Liver (tissue), 8 donors: ENCODE measurements at regions not wholly inside any gene's neighbourhood (a gene's known extent, or its start where the extent isn't known, plus 50 kb on each side); places are given as distances from the start of the nearest gene placed in this dataset.

ENCODE experiments used
- DNase-seq: peaks from one replicate; pipeline ENCODE4 v3.0.0-alpha.2; 2017; ENCODE audit warnings: low spot score
- H3K27ac ChIP-seq, 2 donors: one replicate each; pipeline ENCODE4 v1.7.0; 2013; ENCODE audit warnings: inconsistent platforms in 2 of 2, low read length in 2 of 2, control low read depth in 1 of 2, low read depth in 1 of 2, mild to moderate bottlenecking in 1 of 2
- H3K27me3 ChIP-seq, 4 donors: one replicate each; pipeline versions ENCODE4 v1.6.1 to v1.7.0; 2013; ENCODE audit warnings: low read length in 3 of 4, inconsistent platforms in 1 of 4, mild to moderate bottlenecking in 1 of 4, moderate library complexity in 1 of 4; ENCODE audit not compliant: control insufficient read depth in 4 of 4, insufficient read depth in 4 of 4
- H3K36me3 ChIP-seq, 4 donors: one replicate each; pipeline versions ENCODE4 v1.6.1 to v1.7.0; 2013; ENCODE audit warnings: low read length in 3 of 4, mild to moderate bottlenecking in 3 of 4, low read depth in 1 of 4, moderate library complexity in 1 of 4; ENCODE audit not compliant: control insufficient read depth in 4 of 4, insufficient read depth in 3 of 4
- H3K4me1 ChIP-seq, 4 donors: one replicate each; pipeline versions ENCODE4 v1.6.1 to v1.7.0; 2013; ENCODE audit warnings: low read length in 3 of 4, mild to moderate bottlenecking in 3 of 4, moderate library complexity in 1 of 4; ENCODE audit not compliant: control insufficient read depth in 4 of 4, insufficient read depth in 4 of 4
- H3K4me3 ChIP-seq, 3 donors: one replicate each; pipeline versions ENCODE4 v1.6.1 to v1.7.0; 2013; ENCODE audit warnings: low read length in 3 of 3, control low read depth in 1 of 3, low read depth in 1 of 3, mild to moderate bottlenecking in 1 of 3
- H3K9ac ChIP-seq, 2 donors: one replicate each; pipeline ENCODE4 v1.7.0; 2013; ENCODE audit warnings: low read length in 2 of 2, mild to moderate bottlenecking in 2 of 2, moderate library complexity in 2 of 2, control low read depth in 1 of 2, low read depth in 1 of 2
- H3K9me3 ChIP-seq, 4 donors: one replicate each; pipeline versions ENCODE4 v1.6.1 to v1.7.0; 2013; ENCODE audit warnings: low read length in 3 of 4; ENCODE audit not compliant: control insufficient read depth in 4 of 4
- EGR1 ChIP-seq, 2 donors: IDR thresholded peaks; 2 replicates each; pipeline ENCODE4 v1.6.1; 2016 to 2018; ENCODE audit warnings: antibody characterized with exemption in 2 of 2, low read depth in 2 of 2
- FOXA1 ChIP-seq: IDR thresholded peaks from 2 replicates; pipeline ENCODE4 v1.6.1; 2016; ENCODE audit warnings: antibody characterized with exemption
- FOXA2 ChIP-seq: IDR thresholded peaks from 2 replicates; pipeline ENCODE4 v1.6.1; 2016; ENCODE audit warnings: antibody characterized with exemption
- GABPA ChIP-seq, 2 donors: IDR thresholded peaks in 1 of 2; conservative IDR thresholded peaks in 1 of 2; 2 replicates each; pipeline ENCODE4 v1.6.1; 2016; ENCODE audit warnings: antibody characterized with exemption in 2 of 2, mild to moderate bottlenecking in 1 of 2, moderate library complexity in 1 of 2
- HNF4A ChIP-seq, 2 donors: conservative IDR thresholded peaks; 2 replicates each; pipeline ENCODE4 v1.6.1; 2016; ENCODE audit warnings: antibody characterized with exemption in 2 of 2, mild to moderate bottlenecking in 2 of 2
- HNF4G ChIP-seq: IDR thresholded peaks from 2 replicates; pipeline ENCODE4 v1.6.1; 2016; ENCODE audit warnings: antibody characterized with exemption
- JUND ChIP-seq, 2 donors: IDR thresholded peaks; 2 replicates each; pipeline ENCODE4 v1.6.1; 2016; ENCODE audit warnings: antibody characterized with exemption in 2 of 2
- NR2F2 ChIP-seq: IDR thresholded peaks from 2 replicates; pipeline ENCODE4 v1.6.1; 2016; ENCODE audit warnings: antibody characterized with exemption
- RAD21 ChIP-seq, 2 donors: IDR thresholded peaks; 2 replicates each; pipeline ENCODE4 v1.6.1; 2016; ENCODE audit warnings: antibody characterized with exemption in 2 of 2, mild to moderate bottlenecking in 2 of 2
- RXRA ChIP-seq, 2 donors: IDR thresholded peaks; 2 replicates each; pipeline ENCODE4 v1.6.1; 2017 to 2018; ENCODE audit warnings: antibody characterized with exemption in 2 of 2, mild to moderate bottlenecking in 1 of 2
- SP1 ChIP-seq: IDR thresholded peaks from 2 replicates; pipeline ENCODE4 v1.6.1; 2018; ENCODE audit warnings: antibody characterized with exemption, mild to moderate bottlenecking
- TAF1 ChIP-seq: conservative IDR thresholded peaks from 2 replicates; pipeline ENCODE4 v1.6.1; 2016; ENCODE audit warnings: antibody characterized with exemption, mild to moderate bottlenecking
- YY1 ChIP-seq: IDR thresholded peaks from 2 replicates; pipeline ENCODE4 v1.6.1; 2016; ENCODE audit warnings: antibody characterized with exemption, mild to moderate bottlenecking
- WGBS: extraction: QIAGEN DNeasy Blood & Tissue Kit; methylation state at CpG from one replicate; pipeline ENCODE4 v1.1.7; 2013; 5-methylcytosine and 5-hydroxymethylcytosine counted together
- TF ChIP-seq, protein P1 (sequence below): IDR thresholded peaks from 2 replicates; pipeline ENCODE4 v1.6.1; 2016; ENCODE audit warnings: antibody characterized with exemption
- TF ChIP-seq, protein P2 (sequence below): IDR thresholded peaks from 2 replicates; pipeline ENCODE4 v1.6.1; 2016; ENCODE audit warnings: antibody characterized with exemption, mild to moderate bottlenecking
- TF ChIP-seq, protein P3 (sequence below): IDR thresholded peaks from 2 replicates; pipeline ENCODE4 v1.6.1; 2016; ENCODE audit warnings: antibody characterized with exemption
- TF ChIP-seq, protein P4 (sequence below): IDR thresholded peaks from 2 replicates; pipeline ENCODE4 v1.6.1; 2016; ENCODE audit warnings: antibody characterized with exemption
- TF ChIP-seq, protein P5 (sequence below): fragments of 150-350 bp; IDR thresholded peaks from 2 replicates; pipeline ENCODE4 v1.5.1; 2017; ENCODE audit warnings: improper control_type of control experiment, low read depth, low read length; ENCODE audit not compliant: missing input control
- donor health status: healthy.
- donor health status: healthy.
- donor health status: healthy.
- donor health status: healthy.
- donor health status: healthy.

DNA sequence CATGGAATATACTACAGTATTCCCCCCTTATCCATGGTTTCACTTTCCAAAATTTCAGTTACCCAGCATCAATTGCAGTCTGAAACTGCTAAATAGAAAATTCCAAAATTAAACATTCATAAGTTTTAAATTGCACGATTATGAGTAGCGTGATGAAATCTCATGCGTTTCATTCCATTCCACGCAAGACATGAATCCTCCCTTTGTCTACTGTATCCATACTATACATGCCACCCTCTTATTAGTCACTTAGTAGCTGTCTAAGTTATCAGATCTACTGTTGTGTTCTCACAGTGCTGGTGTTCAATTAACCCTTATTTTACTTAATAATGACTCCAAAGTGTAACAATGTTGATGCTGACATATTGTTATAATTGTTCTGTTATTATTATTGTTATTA lies 261.2 kb upstream of the NDST4 start:
- Histone ChIP-seq H3K4me1 (no peaks in the 10 kb centered on the region), H3K27me3 (peaks cover 0 to 9% (median 0%) of the 10 kb centered on the region in 4 donors), H3K27ac (no peak overlapping the region), H3K36me3 (no peaks in the 10 kb centered on the region), H3K9me3 (no peaks in the 10 kb centered on the region), H3K4me3 (no peak overlapping the region), H3K9ac (no peak overlapping the region)
- DNase-seq, result no peak
- 92% methylated on average over 4 of the region's 4 CpGs for WGBS
- TF ChIP-seq RXRA (IDR thresholded peaks at IDR 0.05) (no peak), HNF4A (conservative IDR thresholded peaks at IDR 0.05) (no peak), TAF1 (no peak), NR2F2 (no peak), HNF4G (no peak), FOXA2 (no peak), SP1 (no peak), RAD21 (IDR thresholded peaks at IDR 0.05) (no peak), EGR1 (IDR thresholded peaks at IDR 0.05; ENCODE audit: low read depth in 2 of 2) (no peak), YY1 (no peak), JUND (IDR thresholded peaks at IDR 0.05) (no peak), GABPA (IDR thresholded peaks at IDR 0.05 in 1 of 2, conservative IDR thresholded peaks at IDR 0.05 in 1 of 2) (no peak)
- TF ChIP-seq, protein P1, sequence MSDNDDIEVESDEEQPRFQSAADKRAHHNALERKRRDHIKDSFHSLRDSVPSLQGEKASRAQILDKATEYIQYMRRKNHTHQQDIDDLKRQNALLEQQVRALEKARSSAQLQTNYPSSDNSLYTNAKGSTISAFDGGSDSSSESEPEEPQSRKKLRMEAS, result no peak
- TF ChIP-seq, protein P2, sequence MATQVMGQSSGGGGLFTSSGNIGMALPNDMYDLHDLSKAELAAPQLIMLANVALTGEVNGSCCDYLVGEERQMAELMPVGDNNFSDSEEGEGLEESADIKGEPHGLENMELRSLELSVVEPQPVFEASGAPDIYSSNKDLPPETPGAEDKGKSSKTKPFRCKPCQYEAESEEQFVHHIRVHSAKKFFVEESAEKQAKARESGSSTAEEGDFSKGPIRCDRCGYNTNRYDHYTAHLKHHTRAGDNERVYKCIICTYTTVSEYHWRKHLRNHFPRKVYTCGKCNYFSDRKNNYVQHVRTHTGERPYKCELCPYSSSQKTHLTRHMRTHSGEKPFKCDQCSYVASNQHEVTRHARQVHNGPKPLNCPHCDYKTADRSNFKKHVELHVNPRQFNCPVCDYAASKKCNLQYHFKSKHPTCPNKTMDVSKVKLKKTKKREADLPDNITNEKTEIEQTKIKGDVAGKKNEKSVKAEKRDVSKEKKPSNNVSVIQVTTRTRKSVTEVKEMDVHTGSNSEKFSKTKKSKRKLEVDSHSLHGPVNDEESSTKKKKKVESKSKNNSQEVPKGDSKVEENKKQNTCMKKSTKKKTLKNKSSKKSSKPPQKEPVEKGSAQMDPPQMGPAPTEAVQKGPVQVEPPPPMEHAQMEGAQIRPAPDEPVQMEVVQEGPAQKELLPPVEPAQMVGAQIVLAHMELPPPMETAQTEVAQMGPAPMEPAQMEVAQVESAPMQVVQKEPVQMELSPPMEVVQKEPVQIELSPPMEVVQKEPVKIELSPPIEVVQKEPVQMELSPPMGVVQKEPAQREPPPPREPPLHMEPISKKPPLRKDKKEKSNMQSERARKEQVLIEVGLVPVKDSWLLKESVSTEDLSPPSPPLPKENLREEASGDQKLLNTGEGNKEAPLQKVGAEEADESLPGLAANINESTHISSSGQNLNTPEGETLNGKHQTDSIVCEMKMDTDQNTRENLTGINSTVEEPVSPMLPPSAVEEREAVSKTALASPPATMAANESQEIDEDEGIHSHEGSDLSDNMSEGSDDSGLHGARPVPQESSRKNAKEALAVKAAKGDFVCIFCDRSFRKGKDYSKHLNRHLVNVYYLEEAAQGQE, result no peak
- TF ChIP-seq, protein P3, sequence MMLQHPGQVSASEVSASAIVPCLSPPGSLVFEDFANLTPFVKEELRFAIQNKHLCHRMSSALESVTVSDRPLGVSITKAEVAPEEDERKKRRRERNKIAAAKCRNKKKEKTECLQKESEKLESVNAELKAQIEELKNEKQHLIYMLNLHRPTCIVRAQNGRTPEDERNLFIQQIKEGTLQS, result no peak

DNA sequence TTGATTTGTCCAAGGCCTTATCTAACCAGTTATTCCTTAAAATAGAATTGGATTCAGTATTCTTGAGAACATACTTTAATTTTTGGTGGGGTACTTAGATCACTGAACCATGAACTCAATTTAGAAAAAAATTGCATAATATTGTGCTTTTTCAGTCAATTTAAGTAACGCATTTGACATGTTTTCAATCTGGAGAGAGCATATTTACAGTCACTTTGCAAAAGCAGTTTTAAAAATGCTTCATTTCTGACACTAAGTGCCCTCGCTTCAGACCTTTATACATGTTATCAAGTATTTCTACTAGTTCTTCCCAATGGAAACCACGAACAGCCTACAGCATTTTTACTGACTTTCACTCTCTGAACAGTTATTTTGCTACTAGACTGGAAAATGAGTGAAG lies 257.1 kb upstream of the NDST4 start:
- Histone ChIP-seq H3K27ac (no peak overlapping the region), H3K9ac (no peak overlapping the region), H3K4me3 (no peak overlapping the region), H3K9me3 (no peaks in the 10 kb centered on the region), H3K4me1 (no peaks in the 10 kb centered on the region), H3K27me3 (peaks cover 0 to 5% (median 0%) of the 10 kb centered on the region in 4 donors), H3K36me3 (no peaks in the 10 kb centered on the region)
- 61% methylated on average over 3 of the region's 3 CpGs for WGBS
- no peak for DNase-seq
- TF ChIP-seq GABPA (IDR thresholded peaks at IDR 0.05 in 1 of 2, conservative IDR thresholded peaks at IDR 0.05 in 1 of 2) (no peak), RAD21 (IDR thresholded peaks at IDR 0.05) (no peak), FOXA1 (no peak), NR2F2 (no peak), HNF4A (conservative IDR thresholded peaks at IDR 0.05) (no peak), JUND (IDR thresholded peaks at IDR 0.05) (no peak), RXRA (IDR thresholded peaks at IDR 0.05) (no peak), FOXA2 (no peak), YY1 (no peak), EGR1 (IDR thresholded peaks at IDR 0.05; ENCODE audit: low read depth in 2 of 2) (no peak), SP1 (no peak), TAF1 (no peak), HNF4G (no peak)
- TF ChIP-seq, protein P4, sequence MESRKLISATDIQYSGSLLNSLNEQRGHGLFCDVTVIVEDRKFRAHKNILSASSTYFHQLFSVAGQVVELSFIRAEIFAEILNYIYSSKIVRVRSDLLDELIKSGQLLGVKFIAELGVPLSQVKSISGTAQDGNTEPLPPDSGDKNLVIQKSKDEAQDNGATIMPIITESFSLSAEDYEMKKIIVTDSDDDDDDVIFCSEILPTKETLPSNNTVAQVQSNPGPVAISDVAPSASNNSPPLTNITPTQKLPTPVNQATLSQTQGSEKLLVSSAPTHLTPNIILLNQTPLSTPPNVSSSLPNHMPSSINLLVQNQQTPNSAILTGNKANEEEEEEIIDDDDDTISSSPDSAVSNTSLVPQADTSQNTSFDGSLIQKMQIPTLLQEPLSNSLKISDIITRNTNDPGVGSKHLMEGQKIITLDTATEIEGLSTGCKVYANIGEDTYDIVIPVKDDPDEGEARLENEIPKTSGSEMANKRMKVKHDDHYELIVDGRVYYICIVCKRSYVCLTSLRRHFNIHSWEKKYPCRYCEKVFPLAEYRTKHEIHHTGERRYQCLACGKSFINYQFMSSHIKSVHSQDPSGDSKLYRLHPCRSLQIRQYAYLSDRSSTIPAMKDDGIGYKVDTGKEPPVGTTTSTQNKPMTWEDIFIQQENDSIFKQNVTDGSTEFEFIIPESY, result no peak
- TF ChIP-seq, protein P1, result no peak
- TF ChIP-seq, protein P3, result no peak
- TF ChIP-seq, protein P2, result no peak
- TF ChIP-seq, protein P5, sequence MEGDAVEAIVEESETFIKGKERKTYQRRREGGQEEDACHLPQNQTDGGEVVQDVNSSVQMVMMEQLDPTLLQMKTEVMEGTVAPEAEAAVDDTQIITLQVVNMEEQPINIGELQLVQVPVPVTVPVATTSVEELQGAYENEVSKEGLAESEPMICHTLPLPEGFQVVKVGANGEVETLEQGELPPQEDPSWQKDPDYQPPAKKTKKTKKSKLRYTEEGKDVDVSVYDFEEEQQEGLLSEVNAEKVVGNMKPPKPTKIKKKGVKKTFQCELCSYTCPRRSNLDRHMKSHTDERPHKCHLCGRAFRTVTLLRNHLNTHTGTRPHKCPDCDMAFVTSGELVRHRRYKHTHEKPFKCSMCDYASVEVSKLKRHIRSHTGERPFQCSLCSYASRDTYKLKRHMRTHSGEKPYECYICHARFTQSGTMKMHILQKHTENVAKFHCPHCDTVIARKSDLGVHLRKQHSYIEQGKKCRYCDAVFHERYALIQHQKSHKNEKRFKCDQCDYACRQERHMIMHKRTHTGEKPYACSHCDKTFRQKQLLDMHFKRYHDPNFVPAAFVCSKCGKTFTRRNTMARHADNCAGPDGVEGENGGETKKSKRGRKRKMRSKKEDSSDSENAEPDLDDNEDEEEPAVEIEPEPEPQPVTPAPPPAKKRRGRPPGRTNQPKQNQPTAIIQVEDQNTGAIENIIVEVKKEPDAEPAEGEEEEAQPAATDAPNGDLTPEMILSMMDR, result no peak
